Fibroblast of mammary gland (primary cell): ENCODE measurements at regions not wholly inside any gene's neighbourhood (a gene's known extent, or its start where the extent isn't known, plus 50 kb on each side); places are given as distances from the start of the nearest gene placed in this dataset.

ENCODE experiments used
- DNase-seq: peaks from one replicate; pipeline ENCODE4 v3.0.0-alpha.2; 2010; ENCODE audit warnings: low read depth
- H3K4me3 ChIP-seq: 2 replicates; pipeline ENCODE4 v1.5.1; 2011; ENCODE audit warnings: low read depth, mild to moderate bottlenecking, low read length, moderate library complexity; ENCODE audit not compliant: control insufficient read depth
- TF ChIP-seq, protein P1 (sequence below): conservative IDR thresholded peaks from 2 replicates; pipeline ENCODE4 v1.5.1; 2011; ENCODE audit warnings: low read depth, low read length, inconsistent platforms; ENCODE audit not compliant: control insufficient read depth, insufficient read depth

DNA sequence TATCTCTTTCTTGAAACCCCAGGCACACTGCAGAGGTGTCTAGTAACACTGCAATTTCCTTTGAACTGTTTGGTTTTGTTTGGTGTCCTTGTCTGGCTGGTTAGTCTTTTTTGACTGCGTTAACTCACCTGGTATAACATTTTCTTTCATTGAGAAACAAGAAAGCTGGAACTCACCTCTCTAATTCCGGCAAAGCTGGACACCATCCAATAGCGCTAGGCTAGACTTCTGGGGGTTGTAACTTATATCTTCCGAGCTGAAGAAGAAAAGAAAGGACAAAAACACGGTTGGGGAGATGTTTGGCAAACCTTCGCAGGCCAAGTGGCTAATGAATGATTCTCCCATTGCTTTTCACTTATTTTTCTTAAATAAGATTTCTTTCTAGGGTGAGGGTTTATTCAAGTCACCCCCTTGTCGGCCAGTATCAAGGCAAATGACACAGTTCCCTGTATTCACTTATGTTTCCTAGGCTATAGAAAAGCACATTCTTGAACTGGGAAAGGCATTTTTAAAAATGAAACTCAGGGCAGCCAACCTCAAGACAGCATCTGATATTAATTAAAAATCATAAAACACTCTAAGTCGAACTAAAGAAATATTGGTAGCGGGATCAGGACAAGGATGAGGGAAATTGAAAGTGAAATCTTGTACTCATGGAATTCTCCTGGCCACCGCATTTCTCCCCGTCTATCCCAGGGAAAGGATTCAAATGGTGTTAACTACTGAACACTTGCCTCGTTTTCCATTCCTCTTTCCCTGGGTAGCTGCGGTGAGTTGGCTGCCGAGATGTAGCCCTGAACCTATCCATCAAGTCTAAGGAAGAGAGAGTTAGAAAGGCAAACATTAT, 95.9 kb upstream of the ZFHX3 start:
- DNase-seq: peak; percentile 31
- TF ChIP-seq, protein P1, sequence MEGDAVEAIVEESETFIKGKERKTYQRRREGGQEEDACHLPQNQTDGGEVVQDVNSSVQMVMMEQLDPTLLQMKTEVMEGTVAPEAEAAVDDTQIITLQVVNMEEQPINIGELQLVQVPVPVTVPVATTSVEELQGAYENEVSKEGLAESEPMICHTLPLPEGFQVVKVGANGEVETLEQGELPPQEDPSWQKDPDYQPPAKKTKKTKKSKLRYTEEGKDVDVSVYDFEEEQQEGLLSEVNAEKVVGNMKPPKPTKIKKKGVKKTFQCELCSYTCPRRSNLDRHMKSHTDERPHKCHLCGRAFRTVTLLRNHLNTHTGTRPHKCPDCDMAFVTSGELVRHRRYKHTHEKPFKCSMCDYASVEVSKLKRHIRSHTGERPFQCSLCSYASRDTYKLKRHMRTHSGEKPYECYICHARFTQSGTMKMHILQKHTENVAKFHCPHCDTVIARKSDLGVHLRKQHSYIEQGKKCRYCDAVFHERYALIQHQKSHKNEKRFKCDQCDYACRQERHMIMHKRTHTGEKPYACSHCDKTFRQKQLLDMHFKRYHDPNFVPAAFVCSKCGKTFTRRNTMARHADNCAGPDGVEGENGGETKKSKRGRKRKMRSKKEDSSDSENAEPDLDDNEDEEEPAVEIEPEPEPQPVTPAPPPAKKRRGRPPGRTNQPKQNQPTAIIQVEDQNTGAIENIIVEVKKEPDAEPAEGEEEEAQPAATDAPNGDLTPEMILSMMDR: no peak
- H3K4me3 ChIP-seq: peak overlapping the region; percentile 40

DNA sequence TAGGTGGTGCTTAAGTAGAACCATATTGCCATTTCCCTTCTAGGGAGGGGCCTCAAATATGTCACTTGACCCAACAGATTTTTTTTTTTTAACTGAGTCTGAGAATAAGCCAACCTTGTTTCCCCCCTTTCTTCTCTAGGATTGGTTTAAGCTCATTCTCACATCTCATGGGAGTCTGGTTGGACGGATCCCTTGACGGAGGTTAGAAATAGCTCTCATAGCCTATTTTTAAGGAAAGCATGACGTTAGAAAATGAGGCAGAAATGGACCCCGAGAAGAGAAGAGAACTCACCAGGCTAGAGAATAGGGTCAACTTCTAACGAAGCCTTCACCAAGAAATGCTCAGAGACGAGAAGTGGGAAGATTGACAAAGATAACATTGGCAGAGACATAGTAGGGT, 95.1 kb upstream of the ZFHX3 start:
- no peak overlapping the region for H3K4me3 ChIP-seq
- no peak for DNase-seq
- TF ChIP-seq, protein P1: no peak

DNA sequence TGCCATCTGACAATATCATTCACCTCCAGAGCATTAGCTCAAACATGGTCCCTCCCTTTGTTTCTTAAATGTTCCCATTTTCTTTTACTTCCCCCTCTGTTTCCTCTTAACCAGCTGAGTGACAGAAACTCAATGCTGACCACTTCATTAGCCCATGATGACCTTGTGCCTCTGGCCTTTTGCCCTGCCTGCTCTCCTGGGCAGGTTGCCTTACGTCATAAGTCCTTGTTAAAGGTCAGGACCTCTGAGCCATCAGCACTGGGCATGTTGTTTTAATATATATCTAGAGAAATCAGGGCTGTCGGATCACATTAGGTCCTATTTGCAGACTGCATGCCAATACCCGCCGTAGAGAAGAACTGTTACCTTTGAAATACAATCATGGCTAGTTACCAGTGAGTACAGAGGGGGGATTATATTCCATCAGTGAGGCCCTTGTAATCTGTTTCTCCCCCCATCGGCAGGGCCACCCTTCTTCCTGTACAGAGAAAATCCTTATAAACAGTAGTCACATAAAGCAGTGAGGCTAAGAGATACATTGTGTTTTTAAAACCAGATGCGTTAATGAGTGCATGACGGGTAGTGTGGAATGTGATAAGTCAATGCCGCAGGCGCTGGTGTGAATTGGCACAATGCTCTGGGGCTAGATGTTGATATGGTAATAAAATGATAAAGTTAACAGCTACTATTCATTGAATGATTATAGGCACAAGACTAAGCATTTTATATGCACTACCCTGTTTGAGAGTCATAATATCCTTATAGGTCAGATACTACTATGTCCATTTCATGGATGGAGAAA, 94.3 kb upstream of the ZFHX3 start:
- no peak overlapping the region for H3K4me3 ChIP-seq
- TF ChIP-seq, protein P1: no peak
- no peak for DNase-seq

DNA sequence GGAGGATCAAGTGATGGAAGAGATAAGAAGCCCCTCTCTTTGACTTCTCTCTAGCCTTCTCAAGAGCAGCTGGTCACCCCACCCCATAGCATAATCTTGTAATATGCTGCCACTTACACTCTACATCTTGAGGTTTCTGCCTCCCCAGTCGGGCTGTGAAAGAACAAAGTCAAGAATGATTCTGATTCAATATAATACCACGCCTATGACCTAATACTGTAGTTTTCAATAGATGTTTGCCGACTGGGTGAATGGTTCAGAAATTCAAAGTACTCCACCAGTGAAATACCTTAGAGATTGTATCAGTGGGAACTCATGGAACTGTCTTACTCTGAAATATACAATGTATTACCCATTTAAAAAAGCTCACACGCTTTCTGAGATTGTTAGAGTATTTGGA, 93.0 kb upstream of the ZFHX3 start:
- DNase-seq: no peak
- H3K4me3 ChIP-seq: no peak overlapping the region
- TF ChIP-seq, protein P1: no peak

DNA sequence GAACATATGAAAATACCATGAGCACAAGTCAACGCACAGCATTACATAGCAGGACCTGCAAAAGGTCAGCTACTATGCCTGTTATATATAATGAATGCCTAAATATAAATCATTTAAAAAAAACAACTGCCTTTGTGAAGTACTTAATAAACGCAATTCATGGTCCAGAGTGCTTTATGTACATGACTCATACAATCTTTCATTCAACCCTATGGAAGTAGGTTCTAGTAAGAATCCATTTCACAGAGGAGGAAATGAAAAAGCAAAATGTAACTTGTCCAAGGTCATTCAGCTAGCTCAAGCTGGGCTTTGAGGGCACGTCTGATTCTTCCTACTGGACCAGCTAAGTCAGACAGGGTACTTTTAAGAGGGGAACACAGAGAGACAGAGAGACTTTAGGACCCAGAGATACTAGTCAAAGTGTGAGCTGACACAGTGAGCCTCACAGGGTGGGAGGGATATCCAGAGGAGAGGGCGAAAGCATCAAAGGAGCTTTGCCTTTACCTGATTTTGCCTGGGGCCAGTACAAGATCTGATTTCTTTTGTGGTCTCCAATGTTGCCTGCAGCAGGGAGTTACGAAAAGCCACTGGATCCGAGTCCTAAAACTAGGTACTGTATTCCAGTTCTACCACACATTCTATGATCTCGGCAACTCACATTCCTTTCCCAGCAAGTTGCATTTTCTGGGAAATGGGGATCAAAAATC, 83.4 kb upstream of the ZFHX3 start:
- TF ChIP-seq, protein P1: no peak
- no peak overlapping the region for H3K4me3 ChIP-seq
- no peak for DNase-seq

DNA sequence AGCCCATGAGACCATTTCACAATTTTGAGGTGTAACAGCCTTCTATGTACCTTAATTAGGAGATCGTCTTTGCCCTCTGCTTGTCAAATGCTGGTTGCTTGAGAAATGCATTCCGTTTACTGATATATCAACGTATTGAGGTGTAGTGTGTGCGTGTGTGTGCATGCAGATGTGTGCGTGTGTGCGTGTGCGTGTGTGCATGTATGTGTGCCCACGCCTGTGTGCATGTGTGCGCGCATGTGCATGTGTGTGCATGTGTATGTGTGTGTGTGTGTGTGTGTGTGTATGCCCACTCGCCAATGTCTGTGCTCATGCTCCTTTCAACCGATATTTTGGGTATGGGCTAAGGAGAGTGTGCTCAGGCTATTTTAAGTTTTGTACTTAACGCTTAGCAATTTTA, 81.5 kb upstream of the ZFHX3 start:
- TF ChIP-seq, protein P1: no peak
- DNase-seq: no peak
- no peak overlapping the region for H3K4me3 ChIP-seq
